Smooth muscle cell (in vitro differentiated cells): ENCODE measurements at regions not wholly inside any gene's neighbourhood (a gene's known extent, or its start where the extent isn't known, plus 50 kb on each side); places are given as distances from the start of the nearest gene placed in this dataset.

Source experiments
- DNase-seq: peaks from one replicate; lab custom pipeline; 2025; ENCODE audit not compliant: unreplicated experiment; lab: John Stamatoyannopoulos, UW
- H2AFZ ChIP-seq: fragments of 200-600 bp; sonication (generic); 2 replicates; pipeline ENCODE4 v1.6.0; 2016; ENCODE audit warnings: antibody characterized with exemption, low read depth, mild to moderate bottlenecking
- H3F3A ChIP-seq: fragments of 200-600 bp; sonication (generic); 2 replicates; pipeline ENCODE4 v1.6.0; 2017; ENCODE audit warnings: antibody characterized with exemption, low read depth
- H3K27ac ChIP-seq: fragments of 200-600 bp; sonication (generic); 2 replicates; pipeline ENCODE4 v1.5.1; 2016; ENCODE audit warnings: low read depth, mild to moderate bottlenecking
- H3K27me3 ChIP-seq: fragments of 200-600 bp; sonication (generic); 2 replicates; pipeline ENCODE4 v1.6.1; 2016; ENCODE audit warnings: low read depth, mild to moderate bottlenecking
- H3K36me3 ChIP-seq: fragments of 200-600 bp; sonication (generic); 2 replicates; pipeline ENCODE4 v1.5.1; 2016; ENCODE audit warnings: low read depth
- H3K4me1 ChIP-seq: fragments of 200-600 bp; sonication (generic); 2 replicates; pipeline ENCODE4 v1.5.1; 2016; ENCODE audit warnings: low read depth
- H3K4me2 ChIP-seq: fragments of 200-600 bp; sonication (generic); 2 replicates; pipeline ENCODE4 v1.6.0; 2016; ENCODE audit warnings: mild to moderate bottlenecking
- H3K4me3 ChIP-seq: fragments of 200-600 bp; sonication (generic); 2 replicates; pipeline ENCODE4 v1.5.1; 2016; ENCODE audit warnings: mild to moderate bottlenecking
- H3K79me2 ChIP-seq: fragments of 200-600 bp; sonication (generic); 2 replicates; pipeline ENCODE4 v1.6.0; 2016; ENCODE audit warnings: low read depth, mild to moderate bottlenecking
- H3K9ac ChIP-seq: fragments of 200-600 bp; sonication (generic); 2 replicates; pipeline ENCODE4 v1.6.0; 2016; ENCODE audit warnings: low read depth
- H3K9me3 ChIP-seq: fragments of 200-600 bp; sonication (generic); replicated peaks from 2 replicates; pipeline ENCODE4 v1.5.1; 2016; ENCODE audit warnings: low read depth
- H4K20me1 ChIP-seq: fragments of 200-600 bp; sonication (generic); 2 replicates; pipeline ENCODE4 v1.6.0; 2016; ENCODE audit warnings: low read depth
- WGBS: methylation state at CpG from one replicate; pipeline ENCODE4 v1.1.7; 2016; ENCODE audit warnings: low lambda C conversion rate; 5-methylcytosine and 5-hydroxymethylcytosine counted together
- TF ChIP-seq, protein P1 (sequence below): fragments of 200-600 bp; sonication (generic); IDR thresholded peaks from 2 replicates; pipeline ENCODE4 v1.5.1; 2017; ENCODE audit warnings: borderline replicate concordance, mild to moderate bottlenecking, antibody characterized with exemption; ENCODE audit not compliant: insufficient read depth, poor library complexity, severe bottlenecking

DNA sequence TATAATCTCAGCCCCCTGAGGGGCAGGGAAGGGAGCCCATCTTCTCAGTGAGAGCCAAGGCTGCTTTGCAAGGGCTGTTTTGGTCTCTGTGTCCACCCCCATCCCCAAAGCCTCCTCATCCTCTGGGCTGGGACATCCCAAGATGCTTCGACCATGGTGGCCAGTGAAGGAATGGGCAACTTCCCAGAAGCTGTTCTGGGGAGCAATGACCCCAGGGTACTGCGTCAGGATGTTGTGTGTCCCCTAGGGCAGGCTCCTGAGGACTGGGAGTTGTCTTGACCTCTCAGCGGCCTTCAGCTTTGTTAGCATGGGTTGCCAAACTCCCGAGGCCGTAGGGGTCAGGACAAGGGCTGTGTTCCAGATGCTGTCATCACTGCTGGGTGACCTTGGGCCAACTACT, 238.4 kb upstream of the POU3F1 start:
- Histone ChIP-seq H3K4me1 (peaks cover 32% of the 10 kb centered on the region), H3K27ac (no peak overlapping the region), H3K9ac (no peak overlapping the region), H3K4me3 (no peak overlapping the region), H3F3A (no peaks in the 10 kb centered on the region), H3K79me2 (no peaks in the 10 kb centered on the region), H4K20me1 (no peaks in the 10 kb centered on the region), H3K36me3 (no peaks in the 10 kb centered on the region), H3K27me3 (no peaks in the 10 kb centered on the region), H3K9me3 (no peaks in the 10 kb centered on the region), H3K4me2 (no peak overlapping the region), H2AFZ (no peak overlapping the region)
- TF ChIP-seq, protein P1, sequence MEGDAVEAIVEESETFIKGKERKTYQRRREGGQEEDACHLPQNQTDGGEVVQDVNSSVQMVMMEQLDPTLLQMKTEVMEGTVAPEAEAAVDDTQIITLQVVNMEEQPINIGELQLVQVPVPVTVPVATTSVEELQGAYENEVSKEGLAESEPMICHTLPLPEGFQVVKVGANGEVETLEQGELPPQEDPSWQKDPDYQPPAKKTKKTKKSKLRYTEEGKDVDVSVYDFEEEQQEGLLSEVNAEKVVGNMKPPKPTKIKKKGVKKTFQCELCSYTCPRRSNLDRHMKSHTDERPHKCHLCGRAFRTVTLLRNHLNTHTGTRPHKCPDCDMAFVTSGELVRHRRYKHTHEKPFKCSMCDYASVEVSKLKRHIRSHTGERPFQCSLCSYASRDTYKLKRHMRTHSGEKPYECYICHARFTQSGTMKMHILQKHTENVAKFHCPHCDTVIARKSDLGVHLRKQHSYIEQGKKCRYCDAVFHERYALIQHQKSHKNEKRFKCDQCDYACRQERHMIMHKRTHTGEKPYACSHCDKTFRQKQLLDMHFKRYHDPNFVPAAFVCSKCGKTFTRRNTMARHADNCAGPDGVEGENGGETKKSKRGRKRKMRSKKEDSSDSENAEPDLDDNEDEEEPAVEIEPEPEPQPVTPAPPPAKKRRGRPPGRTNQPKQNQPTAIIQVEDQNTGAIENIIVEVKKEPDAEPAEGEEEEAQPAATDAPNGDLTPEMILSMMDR: no peak
- no peak for DNase-seq
- 86% methylated on average over 5 of the region's 5 CpGs for WGBS

DNA sequence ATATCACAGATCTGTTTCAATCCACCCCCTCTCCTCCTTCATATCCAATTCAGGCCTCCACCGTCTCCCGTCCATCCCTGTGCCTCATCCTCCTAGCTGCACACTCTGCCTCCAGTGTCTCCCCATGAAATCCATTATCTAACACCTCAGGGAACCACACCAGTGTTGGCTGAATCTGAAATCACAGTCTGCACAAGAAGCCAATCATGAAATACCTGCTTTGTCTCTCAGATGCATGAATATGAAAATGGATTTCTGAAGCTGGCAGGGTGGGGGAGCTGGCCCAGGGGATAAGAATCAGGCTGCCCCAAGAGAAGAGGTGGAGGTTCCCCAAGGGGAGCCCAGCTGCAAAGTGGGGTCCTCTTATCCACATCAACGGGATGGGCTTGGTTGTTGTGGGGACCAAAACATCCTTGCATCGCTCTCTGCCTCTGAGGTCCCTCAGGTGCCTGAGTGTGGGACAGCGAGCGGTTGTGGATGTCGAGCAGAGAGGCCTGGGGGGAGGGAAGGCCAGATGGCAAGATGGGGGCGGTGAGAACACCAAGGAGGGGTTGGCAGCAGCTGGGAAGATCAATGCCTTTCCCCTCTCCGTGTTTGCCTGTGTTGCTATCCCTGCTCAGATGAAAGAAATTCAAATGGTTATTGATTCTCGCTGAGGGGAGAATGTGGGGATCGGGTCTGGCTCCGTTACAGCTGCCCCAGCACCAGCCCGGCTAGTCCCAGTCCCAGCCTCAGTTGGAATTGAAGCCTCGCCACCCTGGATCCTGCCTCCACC, 237.3 kb upstream of the POU3F1 start:
- TF ChIP-seq, protein P1: no peak

DNA sequence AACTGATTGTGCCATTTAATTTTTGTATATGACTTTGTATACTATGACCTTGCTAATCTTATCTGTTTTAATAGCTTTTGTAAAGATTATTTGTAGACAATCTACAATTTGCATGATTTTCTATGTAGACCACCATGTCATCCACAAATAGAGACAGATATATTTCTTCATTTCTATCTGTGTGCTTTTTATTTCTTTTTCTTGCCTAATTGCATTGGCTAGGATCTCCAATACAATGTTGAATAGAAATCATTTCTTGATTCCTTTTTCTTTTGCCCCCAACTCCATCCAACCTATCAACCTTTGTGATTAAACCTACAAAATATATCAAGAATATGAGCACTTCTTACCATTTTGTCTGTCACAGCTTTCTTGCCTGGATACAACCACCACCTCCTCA, 232.6 kb upstream of the POU3F1 start:
- Histone ChIP-seq H3K36me3 (no peaks in the 10 kb centered on the region), H4K20me1 (no peaks in the 10 kb centered on the region), H3K9me3 (no peaks in the 10 kb centered on the region), H3K4me2 (no peak overlapping the region), H2AFZ (no peak overlapping the region), H3K27me3 (no peaks in the 10 kb centered on the region), H3K79me2 (no peaks in the 10 kb centered on the region), H3K27ac (no peak overlapping the region), H3K4me3 (no peak overlapping the region), H3K9ac (no peak overlapping the region), H3K4me1 (peaks cover under 1% of the 10 kb centered on the region), H3F3A (no peaks in the 10 kb centered on the region)
- no peak for DNase-seq
- TF ChIP-seq, protein P1: no peak

More for the DNA sequence above, 237.3 kb upstream of the POU3F1 start:
- H3K27ac ChIP-seq: no peak overlapping the region
- no peaks in the 10 kb centered on the region for H3K79me2 ChIP-seq
- no peak overlapping the region for H3K9ac ChIP-seq
- H3K36me3 ChIP-seq: no peaks in the 10 kb centered on the region
- no peak overlapping the region for H2AFZ ChIP-seq
- no peak overlapping the region for H3K4me2 ChIP-seq
- WGBS: 88% methylated on average over 14 of the region's 14 CpGs
- H3K9me3 ChIP-seq: no peaks in the 10 kb centered on the region
- no peak overlapping the region for H3K4me3 ChIP-seq
- no peaks in the 10 kb centered on the region for H3F3A ChIP-seq
- no peaks in the 10 kb centered on the region for H4K20me1 ChIP-seq
- peaks cover 32% of the 10 kb centered on the region for H3K4me1 ChIP-seq
- DNase-seq: no peak
- no peaks in the 10 kb centered on the region for H3K27me3 ChIP-seq

DNA sequence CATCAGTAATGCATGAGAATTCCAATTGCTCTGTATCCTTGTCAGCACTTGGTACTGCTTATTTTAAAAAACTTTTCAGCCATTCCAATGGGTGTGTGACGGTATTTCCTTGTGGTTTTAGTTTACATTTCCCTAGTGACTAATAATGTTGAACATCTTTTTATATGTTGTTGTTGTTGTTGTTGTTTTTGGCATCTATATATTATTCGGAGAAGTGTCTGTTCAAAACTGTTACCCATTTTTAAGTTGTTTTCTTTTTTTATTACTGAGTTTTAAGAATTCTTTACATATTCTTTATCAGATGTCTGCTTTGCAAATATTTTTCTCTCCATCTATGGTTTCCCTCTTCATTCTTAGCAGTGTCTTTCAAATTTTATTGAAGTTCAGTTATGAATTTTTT, 231.1 kb upstream of the POU3F1 start:
- no peak overlapping the region for H3K4me3 ChIP-seq
- no peak overlapping the region for H3K27ac ChIP-seq
- no peaks in the 10 kb centered on the region for H3K36me3 ChIP-seq
- no peak overlapping the region for H2AFZ ChIP-seq
- TF ChIP-seq, protein P1: no peak
- no peaks in the 10 kb centered on the region for H4K20me1 ChIP-seq
- H3K79me2 ChIP-seq: no peaks in the 10 kb centered on the region
- no peak overlapping the region for H3K4me2 ChIP-seq
- no peaks in the 10 kb centered on the region for H3K27me3 ChIP-seq
- 87% methylated on average over 2 of the region's 2 CpGs for WGBS
- no peaks in the 10 kb centered on the region for H3K9me3 ChIP-seq
- H3K4me1 ChIP-seq: no peaks in the 10 kb centered on the region
- DNase-seq: no peak
- no peaks in the 10 kb centered on the region for H3F3A ChIP-seq
- H3K9ac ChIP-seq: no peak overlapping the region
